H9 (cell line): ENCODE measurements at regions not wholly inside any gene's neighbourhood (a gene's known extent, or its start where the extent isn't known, plus 50 kb on each side); places are given as distances from the start of the nearest gene placed in this dataset.

ENCODE experiments used
- DNase-seq: peaks from one replicate; pipeline ENCODE4 v3.0.0-alpha.2; 2017
- H2AFZ ChIP-seq: one replicate; pipeline ENCODE4 v1.6.1; 2013; ENCODE audit warnings: mild to moderate bottlenecking, low read length, control low read depth, moderate library complexity
- H2AK5ac ChIP-seq: 2 replicates; pipeline ENCODE4 v1.6.1; 2013; ENCODE audit warnings: low read length, control low read depth, mixed read lengths; ENCODE audit not compliant: insufficient read length
- H2BK120ac ChIP-seq: one replicate; pipeline ENCODE4 v1.6.1; 2013; ENCODE audit warnings: low read depth, mild to moderate bottlenecking, low read length, control low read depth, inconsistent platforms; ENCODE audit not compliant: poor library complexity, severe bottlenecking
- H2BK12ac ChIP-seq: 2 replicates; pipeline ENCODE4 v1.6.1; 2013; ENCODE audit warnings: low read length, control low read depth, mixed read lengths, low read depth; ENCODE audit not compliant: insufficient read length
- H2BK15ac ChIP-seq: 2 replicates; pipeline ENCODE4 v1.6.1; 2013; ENCODE audit warnings: low read depth, low read length, control low read depth
- H2BK20ac ChIP-seq: one replicate; pipeline ENCODE4 v1.6.1; 2013; ENCODE audit warnings: low read depth, mild to moderate bottlenecking, low read length, control low read depth, inconsistent platforms; ENCODE audit not compliant: poor library complexity, severe bottlenecking
- H2BK5ac ChIP-seq: 2 replicates; pipeline ENCODE4 v1.6.1; 2013; ENCODE audit warnings: low read length, control low read depth, mixed read lengths; ENCODE audit not compliant: insufficient read length
- H3K14ac ChIP-seq: 2 replicates; pipeline ENCODE4 v1.6.1; 2013; ENCODE audit warnings: low read length, control low read depth; ENCODE audit not compliant: insufficient read depth
- H3K18ac ChIP-seq: 2 replicates; pipeline ENCODE4 v1.6.1; 2013; ENCODE audit warnings: low read depth, mild to moderate bottlenecking, mixed read lengths, low read length, control low read depth; ENCODE audit not compliant: insufficient read length
- H3K23ac ChIP-seq: 2 replicates; pipeline ENCODE4 v1.6.1; 2013; ENCODE audit warnings: low read length, control low read depth, mixed read lengths, low read depth; ENCODE audit not compliant: insufficient read length
- H3K23me2 ChIP-seq: 2 replicates; pipeline ENCODE4 v1.6.1; 2013; ENCODE audit warnings: low read depth, mild to moderate bottlenecking, mixed read lengths, low read length, control low read depth; ENCODE audit not compliant: insufficient read length, poor library complexity, severe bottlenecking
- H3K27ac ChIP-seq: 2 replicates; pipeline ENCODE4 v1.5.1; 2013; ENCODE audit warnings: low read length, control low read depth, mixed read lengths, low read depth; ENCODE audit not compliant: insufficient read length
- H3K27me3 ChIP-seq: 2 replicates; pipeline ENCODE4 v1.6.1; 2013; ENCODE audit warnings: low read length, control low read depth, inconsistent platforms; ENCODE audit not compliant: insufficient read depth
- H3K4ac ChIP-seq: 2 replicates; pipeline ENCODE4 v1.6.1; 2013; ENCODE audit warnings: low read depth, mild to moderate bottlenecking, control low read depth, inconsistent platforms, low read length, moderate library complexity
- H3K4me1 ChIP-seq: 2 replicates; pipeline ENCODE4 v1.6.1; 2013; ENCODE audit warnings: low read length, control low read depth, inconsistent platforms; ENCODE audit not compliant: insufficient read depth
- H3K4me2 ChIP-seq: 2 replicates; pipeline ENCODE4 v1.6.1; 2013; ENCODE audit warnings: low read length, control low read depth, mixed read lengths; ENCODE audit not compliant: insufficient read length, insufficient read depth
- H3K56ac ChIP-seq: 2 replicates; pipeline ENCODE4 v1.6.1; 2013; ENCODE audit warnings: low read depth, mild to moderate bottlenecking, mixed read lengths, low read length, control low read depth; ENCODE audit not compliant: insufficient read length
- H3K79me1 ChIP-seq: 2 replicates; pipeline ENCODE4 v1.6.1; 2013; ENCODE audit warnings: low read depth, mild to moderate bottlenecking, moderate library complexity, low read length, control low read depth, inconsistent platforms; ENCODE audit not compliant: insufficient read depth, poor library complexity, severe bottlenecking
- H3K79me2 ChIP-seq: 2 replicates; pipeline ENCODE4 v1.6.1; 2013; ENCODE audit warnings: low read length, control low read depth, inconsistent platforms; ENCODE audit not compliant: insufficient read depth
- H3K9ac ChIP-seq: 2 replicates; pipeline ENCODE4 v1.6.1; 2013; ENCODE audit warnings: low read length, control low read depth, mixed read lengths; ENCODE audit not compliant: insufficient read length; ENCODE audit errors: extremely low read depth
- H3K9me3 ChIP-seq: one replicate; pipeline ENCODE4 v1.6.1; 2013; ENCODE audit warnings: low read depth, low read length, inconsistent platforms; ENCODE audit not compliant: control insufficient read depth
- H3T11ph ChIP-seq: one replicate; pipeline ENCODE4 v1.6.1; 2013; ENCODE audit warnings: mild to moderate bottlenecking, low read length, control low read depth, inconsistent platforms
- H4K20me1 ChIP-seq: one replicate; pipeline ENCODE4 v1.6.1; 2013; ENCODE audit not compliant: control insufficient read depth, insufficient read length, insufficient read depth
- H4K5ac ChIP-seq: 2 replicates; pipeline ENCODE4 v1.6.1; 2013; ENCODE audit warnings: low read depth, mild to moderate bottlenecking, mixed read lengths, low read length, control low read depth; ENCODE audit not compliant: insufficient read length
- H4K8ac ChIP-seq: replicated peaks from 2 replicates; pipeline ENCODE4 v1.6.1; 2013; ENCODE audit warnings: low read length, control low read depth, mixed read lengths, low read depth; ENCODE audit not compliant: insufficient read length
- H4K91ac ChIP-seq: 2 replicates; pipeline ENCODE4 v1.6.1; 2013; ENCODE audit warnings: low read depth, mild to moderate bottlenecking, moderate library complexity, mixed read lengths, low read length, control low read depth; ENCODE audit not compliant: insufficient read length
- H3K27ac Mint-ChIP-seq, 3 experiments: 2 replicates in 2 of 3; 3 replicates in 1 of 3; pipeline ENCODE4 v1.8.0; 2020 to 2021; ENCODE audit warnings: mixed read lengths in 3 of 3, mild to moderate bottlenecking in 1 of 3, moderate library complexity in 1 of 3
- H3K27me3 Mint-ChIP-seq: 2 replicates; pipeline ENCODE4 v1.8.0; 2021; ENCODE audit warnings: low read depth, mild to moderate bottlenecking, moderate library complexity, mixed read lengths
- H3K36me3 Mint-ChIP-seq, 3 experiments: 2 replicates in 2 of 3; 3 replicates in 1 of 3; pipeline ENCODE4 v1.8.0; 2020 to 2021; ENCODE audit warnings: low read depth in 3 of 3, mixed read lengths in 3 of 3; ENCODE audit not compliant: insufficient read depth in 1 of 3
- H3K4me1 Mint-ChIP-seq, 2 experiments: 2 replicates each; pipeline ENCODE4 v1.8.0; 2020; ENCODE audit warnings: mixed read lengths in 2 of 2
- H3K4me3 Mint-ChIP-seq, 2 experiments: 2 replicates in 1 of 2; 3 replicates in 1 of 2; pipeline ENCODE4 v1.8.0; 2020 to 2021; ENCODE audit warnings: mild to moderate bottlenecking in 2 of 2, mixed read lengths in 2 of 2, moderate library complexity in 1 of 2
- H3K9me3 Mint-ChIP-seq, 2 experiments: 2 replicates in 1 of 2; 3 replicates in 1 of 2; pipeline ENCODE4 v1.8.0; 2020; ENCODE audit warnings: mild to moderate bottlenecking in 2 of 2, mixed read lengths in 2 of 2, moderate library complexity in 1 of 2
- CTCF ChIP-seq: fragments of 200-600 bp; sonication (generic); conservative IDR thresholded peaks from 3 replicates; pipeline ENCODE4 v1.8.0; 2021; ENCODE audit warnings: antibody characterized with exemption, mild to moderate bottlenecking
- WGBS: extraction: QIAGEN DNeasy Blood & Tissue Kit; methylation state at CpG from one replicate; pipeline ENCODE4 v1.1.7; 2013; ENCODE audit warnings: missing lambda C conversion rate, low lambda C conversion rate, mixed read lengths; ENCODE audit not compliant: insufficient read length; ENCODE audit errors: extremely low coverage; 5-methylcytosine and 5-hydroxymethylcytosine counted together

DNA sequence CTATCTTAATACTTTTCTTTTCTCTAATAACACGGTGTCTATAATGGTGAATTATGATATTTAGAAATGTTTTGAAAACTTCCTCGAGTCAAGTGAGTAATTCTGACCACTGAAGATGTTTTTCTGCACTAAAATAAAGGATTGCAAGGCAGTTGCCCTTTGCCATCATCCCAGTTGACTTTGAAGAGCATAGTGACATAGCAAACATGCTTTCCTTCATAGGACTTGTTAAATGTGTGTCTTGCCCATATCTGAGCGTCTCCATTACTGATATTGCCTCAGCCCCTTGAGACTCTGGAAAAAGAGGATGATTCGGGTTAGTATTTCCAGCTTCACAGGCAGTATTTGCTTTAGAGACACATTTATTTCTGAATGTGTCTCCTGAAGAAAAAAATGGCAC lies 125.2 kb upstream of the MCHR2 start:
- Mint-ChIP-seq H3K4me3 (no peak overlapping the region), H3K27me3 (no peaks in the 10 kb centered on the region), H3K36me3 (no peaks in the 10 kb centered on the region), H3K4me1 (peaks cover 5% of the 10 kb centered on the region in 2 experiments; a peak in 2 of 4 replicates), H3K27ac (no peak overlapping the region), H3K9me3 (no peaks in the 10 kb centered on the region)
- H3K27ac ChIP-seq = no peak overlapping the region
- H3K4me1 ChIP-seq = no peaks in the 10 kb centered on the region
- H4K91ac ChIP-seq = no peak overlapping the region
- no peak overlapping the region for H2BK120ac ChIP-seq
- H2AK5ac ChIP-seq = no peak overlapping the region
- TF ChIP-seq CTCF = no peak
- H2BK5ac ChIP-seq = no peak overlapping the region
- H2AFZ ChIP-seq = no peak overlapping the region
- no peak overlapping the region for H3K23ac ChIP-seq
- no peaks in the 10 kb centered on the region for H4K20me1 ChIP-seq
- H3K4me2 ChIP-seq = no peak overlapping the region
- H3K79me2 ChIP-seq = no peaks in the 10 kb centered on the region
- DNase-seq = no peak
- H3K18ac ChIP-seq = no peak overlapping the region
- no CpG with 5 or more reads among the region's 4 CpGs for WGBS
- H4K5ac ChIP-seq = no peak overlapping the region
- no peak overlapping the region for H4K8ac ChIP-seq
- H2BK12ac ChIP-seq = no peak overlapping the region
- H3K23me2 ChIP-seq = no peaks in the 10 kb centered on the region
- H3K14ac ChIP-seq = no peak overlapping the region
- no peak overlapping the region for H3K56ac ChIP-seq
- no peak overlapping the region for H2BK15ac ChIP-seq
- H3K9ac ChIP-seq = no peak overlapping the region
- H3T11ph ChIP-seq = no peak overlapping the region
- H2BK20ac ChIP-seq = no peak overlapping the region
- no peak overlapping the region for H3K4ac ChIP-seq
- H3K27me3 ChIP-seq = no peaks in the 10 kb centered on the region
- no peaks in the 10 kb centered on the region for H3K79me1 ChIP-seq
- H3K9me3 ChIP-seq = no peaks in the 10 kb centered on the region
